K562 (cell line): ENCODE measurements at regions not wholly inside any gene's neighbourhood (a gene's known extent, or its start where the extent isn't known, plus 50 kb on each side); places are given as distances from the start of the nearest gene placed in this dataset.

Experiments used
- ATAC-seq: fragments of 200-7000 bp; cut with Tn5 transposase; 3 replicates; pipeline ENCODE4 v1.9.1; 2020; ENCODE audit warnings: moderate library complexity
- BruUV-seq: library from RNA; stranded (reverse); fragments of 400-500 nt; replicated peaks from 2 replicates; lab custom pipeline; 2021; lab: Mats Ljungman, UMichigan
- CTCF ChIA-PET: fragments of 300-600 bp; formaldehyde crosslinking; extraction: SDS; loops from one replicate; lab custom pipeline; 2021; ENCODE audit warnings: low intra/inter-chr PET ratio; lab: Yijun Ruan, JAX
- POLR2A ChIA-PET: fragments of 300-600, 350-650 bp; sonication (Branson Sonifier 250); formaldehyde crosslinking; extraction: SDS; loops from one replicate; lab custom pipeline; 2021; ENCODE audit warnings: antibody characterized with exemption, inconsistent platforms; lab: Yijun Ruan, JAX
- DNase-seq, 4 experiments: peaks; one replicate each; pipeline versions ENCODE4 v3.0.0 to v3.0.0-alpha.2; 2011 to 2018; ENCODE audit warnings: low spot score in 3 of 4, mixed read lengths in 3 of 4; ENCODE audit errors: extremely low read depth in 1 of 4
- FAIRE-seq: peaks from 2 replicates; lab custom pipeline; 2011; peaks lifted over from hg19 to GRCh38; lab: Jason Lieb, UNC
- H2AFZ ChIP-seq: 2 replicates; pipeline ENCODE4 v1.6.0; 2011; ENCODE audit warnings: low read depth, low read length, control low read depth, inconsistent platforms
- H3K27ac ChIP-seq: fragments of 200-600 bp; 3 replicates; pipeline ENCODE4 v1.8.0; 2011; ENCODE audit warnings: low read depth, mild to moderate bottlenecking, control low read depth, inconsistent platforms, low read length, moderate library complexity, mixed read lengths; ENCODE audit errors: extremely low read depth
- H3K27me3 ChIP-seq, 2 experiments: fragments of 300-600 bp in 1 of 2; 2 replicates in 1 of 2; 3 replicates in 1 of 2; pipeline versions ENCODE4 v1.6.0 to v1.8.0; 2011; ENCODE audit warnings: inconsistent platforms in 2 of 2, low read length in 2 of 2, mild to moderate bottlenecking in 1 of 2, mixed read lengths in 1 of 2, moderate library complexity in 1 of 2; ENCODE audit not compliant: control insufficient read depth in 2 of 2, insufficient read depth in 2 of 2
- H3K36me3 ChIP-seq: fragments of 300-600 bp; 3 replicates; pipeline ENCODE4 v1.8.0; 2011; ENCODE audit warnings: mild to moderate bottlenecking, low read length, inconsistent platforms; ENCODE audit not compliant: control insufficient read depth, insufficient read depth
- H3K4me1 ChIP-seq, 2 experiments: fragments of 200-600 bp in 1 of 2; replicated peaks in 1 of 2; 2 replicates in 1 of 2; 3 replicates in 1 of 2; pipeline versions ENCODE4 v1.5.1 to v1.8.0; 2011; ENCODE audit warnings: inconsistent platforms in 2 of 2, low read length in 2 of 2, mild to moderate bottlenecking in 1 of 2, mixed read lengths in 1 of 2, moderate library complexity in 1 of 2; ENCODE audit not compliant: control insufficient read depth in 2 of 2, insufficient read depth in 2 of 2
- H3K4me2 ChIP-seq: 2 replicates; pipeline ENCODE4 v1.6.1; 2011; ENCODE audit warnings: low read length, control low read depth, inconsistent platforms, mixed read lengths; ENCODE audit not compliant: insufficient read depth
- H3K4me3 ChIP-seq: fragments of 200-600 bp; sonication (generic), shearing (Covaris generic); 2 replicates; pipeline ENCODE4 v1.5.1; 2016; ENCODE audit warnings: control low read depth, inconsistent platforms
- H3K79me2 ChIP-seq: fragments of 200-600 bp; 3 replicates; pipeline ENCODE4 v1.8.0; 2011; ENCODE audit warnings: low read length, inconsistent platforms; ENCODE audit not compliant: control insufficient read depth, insufficient read depth
- H3K9ac ChIP-seq, 2 experiments: 2 replicates each; pipeline versions ENCODE4 v1.6.0 to v1.6.1; 2011; ENCODE audit warnings: low read depth in 2 of 2, low read length in 2 of 2, control low read depth in 1 of 2, inconsistent platforms in 1 of 2, mild to moderate bottlenecking in 1 of 2, mixed read lengths in 1 of 2; ENCODE audit not compliant: insufficient read depth in 1 of 2
- H3K9me1 ChIP-seq: one replicate; pipeline ENCODE4 v1.6.0; 2011; ENCODE audit warnings: inconsistent platforms, mild to moderate bottlenecking, low read length, moderate library complexity; ENCODE audit not compliant: control insufficient read depth, insufficient read depth
- H3K9me3 ChIP-seq: replicated peaks from 2 replicates; pipeline ENCODE4 v1.5.1; 2011; ENCODE audit warnings: low read depth, low read length, inconsistent platforms; ENCODE audit not compliant: control insufficient read depth, insufficient read depth
- H4K20me1 ChIP-seq: replicated peaks from 2 replicates; pipeline ENCODE4 v1.6.1; 2011; ENCODE audit warnings: low read length, inconsistent platforms, mixed read lengths; ENCODE audit not compliant: control insufficient read depth, insufficient read depth
- ATF1 ChIP-seq, 2 experiments: fragments of 450-650 bp in 1 of 2; IDR thresholded peaks; 2 replicates each; pipeline ENCODE4 v1.6.1; 2016; ENCODE audit warnings: missing compliant biosample characterization in 1 of 2, missing genetic modification characterization in 1 of 2
- CHAMP1 ChIP-seq: fragments of 450-650 bp; IDR thresholded peaks from 2 replicates; pipeline ENCODE4 v1.6.1; 2016; ENCODE audit warnings: mild to moderate bottlenecking
- DNMT1 ChIP-seq: fragments of 450-650 bp; IDR thresholded peaks from 2 replicates; pipeline ENCODE4 v1.6.1; 2016; ENCODE audit warnings: antibody characterized with exemption, mild to moderate bottlenecking
- E2F1 ChIP-seq: sonication (generic); formaldehyde crosslinking; IDR thresholded peaks from 2 replicates; pipeline ENCODE4 v1.8.1; 2023; ENCODE audit warnings: mild to moderate bottlenecking, missing genetic modification reagents, moderate library complexity
- ELF2 ChIP-seq: fragments of 250-450 bp; sonication (Bioruptor Pico); IDR thresholded peaks from 2 replicates; pipeline ENCODE4 v1.5.0; 2021; ENCODE audit warnings: mild to moderate bottlenecking
- MAZ ChIP-seq, 2 experiments: fragments of 450-650 bp in 1 of 2; sonication (generic) in 1 of 2; formaldehyde crosslinking; IDR thresholded peaks in 1 of 2; conservative IDR thresholded peaks in 1 of 2; 2 replicates each; pipeline versions ENCODE4 v1.4.0 to v1.5.0; 2020; ENCODE audit warnings: mild to moderate bottlenecking in 1 of 2, missing genetic modification reagents in 1 of 2
- MED1 ChIP-seq: sonication (generic); formaldehyde crosslinking; IDR thresholded peaks from 2 replicates; pipeline ENCODE4 v1.8.1; 2023; ENCODE audit warnings: missing genetic modification reagents, borderline replicate concordance
- PHTF2 ChIP-seq: fragments of 250-450 bp; sonication (Bioruptor Pico); IDR thresholded peaks from 2 replicates; pipeline ENCODE4 v1.5.0; 2021; ENCODE audit warnings: mild to moderate bottlenecking
- RBM14 ChIP-seq: fragments of 200-400 bp; formaldehyde crosslinking; IDR thresholded peaks from 2 replicates; pipeline ENCODE4 v1.6.1; 2018; ENCODE audit warnings: low read depth, mild to moderate bottlenecking, low read length, moderate library complexity, borderline replicate concordance; ENCODE audit not compliant: insufficient read depth
- U2AF2 ChIP-seq: fragments of 200-400 bp; formaldehyde crosslinking; optimal IDR thresholded peaks from 2 replicates; pipeline ENCODE3; 2017; ENCODE audit warnings: low read depth, mild to moderate bottlenecking, low read length
- ZNF124 ChIP-seq: sonication (generic); formaldehyde crosslinking; IDR thresholded peaks from 2 replicates; pipeline ENCODE4 v1.8.1; 2022; ENCODE audit warnings: missing genetic modification reagents
- ZNF134 ChIP-seq: fragments of 250-450 bp; sonication (Bioruptor Pico); conservative IDR thresholded peaks from 2 replicates; pipeline ENCODE4 v1.4.0; 2020
- ZNF239 ChIP-seq: fragments of 250-450 bp; sonication (Bioruptor Pico); IDR thresholded peaks from 2 replicates; pipeline ENCODE4 v1.4.0; 2020; ENCODE audit warnings: mild to moderate bottlenecking
- in situ Hi-C: fragments of 300-500 bp; cut with MboI; formaldehyde crosslinking; loops from 4 replicates; pipeline ENCODE4 v1.15.0; 2018; ENCODE audit warnings: inconsistent platforms, mixed read lengths
- intact Hi-C: fragments of 100-400 bp; cut with micrococcal nuclease; formaldehyde crosslinking; loops from 2 replicates; pipeline ENCODE4 v1.14.2; 2022

GRCh38 chr7:21094589-21094988 lies 307.9 kb upstream of the SP8 start:
- H3K36me3 ChIP-seq: no peaks in the 10 kb centered on the region
- H3K4me3 ChIP-seq: no peak overlapping the region
- no peak overlapping the region for H3K27ac ChIP-seq
- no peaks in the 10 kb centered on the region for H3K4me1 ChIP-seq
- DNase-seq (no peak), FAIRE-seq (no peak), ATAC-seq (no peak)
- BruUV-seq: no TSS peak
- no peak overlapping the region for H3K4me2 ChIP-seq
- no peaks in the 10 kb centered on the region for H3K9me3 ChIP-seq
- H2AFZ ChIP-seq: no peak overlapping the region
- no peaks in the 10 kb centered on the region for H3K79me2 ChIP-seq
- TF ChIP-seq ZNF134 (no peak), CHAMP1 (no peak), ELF2 (CRISPR knock-in tag) (no peak), E2F1 (CRISPR knock-in tag) (no peak), ZNF124 (CRISPR knock-in tag) (no peak), MED1 (CRISPR knock-in tag) (no peak), DNMT1 (no peak), RBM14 (no peak), PHTF2 (no peak), U2AF2 (no peak), ATF1 (CRISPR knock-in tag; IDR thresholded peaks at IDR 0.05) (no peak), ATF1 (tag; IDR thresholded peaks at IDR 0.05) (no peak), ZNF239 (CRISPR knock-in tag) (no peak), MAZ (CRISPR knock-in tag; conservative IDR thresholded peaks at IDR 0.05 in 1 of 2, IDR thresholded peaks at IDR 0.05 in 1 of 2) (no peak)
- in situ Hi-C loops: no loop called here
- intact Hi-C loops: no loop called here
- no peaks in the 10 kb centered on the region for H3K27me3 ChIP-seq
- H3K9me1 ChIP-seq: no peaks in the 10 kb centered on the region
- POLR2A ChIA-PET: no interaction called here
- no peak overlapping the region for H3K9ac ChIP-seq
- CTCF ChIA-PET: no interaction called here
- H4K20me1 ChIP-seq: no peaks in the 10 kb centered on the region
